Gastrocnemius medialis (tissue), 4 donors: ENCODE measurements at regions not wholly inside any gene's neighbourhood (a gene's known extent, or its start where the extent isn't known, plus 50 kb on each side); places are given as distances from the start of the nearest gene placed in this dataset.

Experiments used
- ATAC-seq, 2 donors: fragments of 150-250 bp; one replicate each; pipeline ENCODE4 v1.9.1; 2016
- DNase-seq, 2 donors: peaks; one replicate each; pipeline ENCODE4 v3.0.0-alpha.2; 2019
- H3K27ac ChIP-seq, 4 donors: fragments of 200-600 bp; sonication (generic); 1 replicate in 1 of 4; 2 replicates in 3 of 4; pipeline ENCODE4 v1.5.1; 2016 to 2018; ENCODE audit warnings: mild to moderate bottlenecking in 2 of 4, moderate library complexity in 1 of 4
- H3K27me3 ChIP-seq, 3 donors: fragments of 200-600 bp; sonication (generic) in 2 of 3; 1 replicate in 1 of 3; 2 replicates in 2 of 3; pipeline versions ENCODE4 v1.5.1 to v1.6.0; 2016 to 2019; ENCODE audit warnings: mild to moderate bottlenecking in 1 of 3, moderate library complexity in 1 of 3
- H3K36me3 ChIP-seq, 2 donors: fragments of 200-600 bp; sonication (generic) in 1 of 2; one replicate each; pipeline ENCODE4 v1.5.1; 2017 to 2018
- H3K4me1 ChIP-seq, 2 donors: fragments of 200-600 bp; sonication (generic) in 1 of 2; one replicate each; pipeline ENCODE4 v1.5.1; 2016 to 2017; ENCODE audit warnings: mild to moderate bottlenecking in 2 of 2
- H3K4me3 ChIP-seq, 4 donors: fragments of 200-600 bp; sonication (generic) in 3 of 4; 1 replicate in 1 of 4; 2 replicates in 3 of 4; pipeline ENCODE4 v1.5.1; 2016 to 2019; ENCODE audit warnings: mild to moderate bottlenecking in 2 of 4
- H3K9me3 ChIP-seq, 3 donors: fragments of 200-600 bp; sonication (generic) in 2 of 3; 1 replicate in 1 of 3; 2 replicates in 2 of 3; pipeline ENCODE4 v1.5.1; 2016 to 2019
- CTCF ChIP-seq, 5 experiments: fragments of 450-650 bp in 3 of 5; fragments of 200-600 bp in 2 of 5; sonication (generic) in 2 of 5; IDR thresholded peaks in 4 of 5; conservative IDR thresholded peaks in 1 of 5; 1 replicate in 4 of 5; 2 replicates in 1 of 5; pipeline ENCODE4 v1.5.1; 2016 to 2019; ENCODE audit warnings: antibody characterized with exemption in 5 of 5, mild to moderate bottlenecking in 3 of 5, moderate library complexity in 3 of 5
- POLR2A ChIP-seq, 2 donors: fragments of 450-650 bp; IDR thresholded peaks; one replicate each; pipeline ENCODE4 v1.6.1; 2017; ENCODE audit warnings: antibody characterized with exemption in 2 of 2, mild to moderate bottlenecking in 2 of 2, moderate library complexity in 2 of 2
- in situ Hi-C, 4 donors: fragments of 200-750 bp; cut with MboI; loops; one replicate each; pipeline versions ENCODE4 v1.15.0 to v1.8.0; 2017; ENCODE audit warnings: low sequenced_read_pairs in 4 of 4
- intact Hi-C: fragments of 100-400 bp; cut with DNase I; formaldehyde crosslinking; loops from one replicate; pipeline ENCODE4 v1.15.1; 2023; ENCODE audit warnings: low total_unique reads

- no peaks in the 10 kb centered on the region for H3K9me3 ChIP-seq
- peaks cover 0 to 20% (median 0%) of the 10 kb centered on the region in 3 donors for H3K27me3 ChIP-seq
- H3K4me3 ChIP-seq, result no peak overlapping the region
- no peak for ATAC-seq
- H3K27ac ChIP-seq, result no peak overlapping the region
- no peak for TF ChIP-seq CTCF (IDR thresholded peaks at IDR 0.05 in 4 of 5, conservative IDR thresholded peaks at IDR 0.05 in 1 of 5)
- no peak for TF ChIP-seq POLR2A (IDR thresholded peaks at IDR 0.05)
- H3K4me1 ChIP-seq, result no peaks in the 10 kb centered on the region
- no peak for DNase-seq
- in situ Hi-C loops (no loop called here), intact Hi-C loops (no loop called here)
- H3K36me3 ChIP-seq, result no peaks in the 10 kb centered on the region
Measured at GRCh38 chr10:125553091-125553490, 129.9 kb downstream of the TEX36 start.

DNA sequence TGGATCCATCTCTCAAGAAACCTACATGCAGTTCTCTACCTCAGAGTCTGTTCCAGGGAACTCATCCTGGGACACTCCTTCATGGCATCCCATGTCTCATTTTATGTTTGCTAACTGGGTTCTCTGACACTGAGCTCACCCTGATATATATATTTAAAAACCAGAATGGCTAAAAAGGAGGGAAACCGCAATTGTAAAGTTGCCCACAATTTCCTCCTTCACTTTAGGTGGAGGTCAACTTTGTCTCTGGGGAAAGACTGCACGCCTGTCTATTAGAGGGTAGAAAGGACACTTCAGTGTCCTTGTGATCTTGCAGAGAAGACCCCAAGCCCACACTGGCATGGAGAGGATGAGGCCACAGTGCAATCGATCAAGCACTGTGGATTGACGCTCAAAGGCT is 131.7 kb downstream of the TEX36 start:
- peaks cover 0 to 18% (median 0%) of the 10 kb centered on the region in 3 donors for H3K27me3 ChIP-seq
- no peak for TF ChIP-seq CTCF (IDR thresholded peaks at IDR 0.05 in 4 of 5, conservative IDR thresholded peaks at IDR 0.05 in 1 of 5)
- TF ChIP-seq POLR2A (IDR thresholded peaks at IDR 0.05), result no peak
- intact Hi-C loops, result no loop called here
- in situ Hi-C loops, result no loop called here
- no peak overlapping the region for H3K4me3 ChIP-seq
- DNase-seq (no peak), ATAC-seq (no peak)
- no peaks in the 10 kb centered on the region for H3K36me3 ChIP-seq
- no peak overlapping the region for H3K27ac ChIP-seq
- H3K9me3 ChIP-seq, result no peaks in the 10 kb centered on the region
- H3K4me1 ChIP-seq, result no peaks in the 10 kb centered on the region

- Histone ChIP-seq H3K4me3 (no peak overlapping the region), H3K9me3 (no peaks in the 10 kb centered on the region), H3K27me3 (peaks cover 0 to 14% (median 0%) of the 10 kb centered on the region in 3 donors), H3K36me3 (no peaks in the 10 kb centered on the region), H3K4me1 (no peaks in the 10 kb centered on the region), H3K27ac (no peak overlapping the region)
- no peak for ATAC-seq
- no peak for DNase-seq
- no peak for TF ChIP-seq POLR2A (IDR thresholded peaks at IDR 0.05)
- no peak for TF ChIP-seq CTCF (IDR thresholded peaks at IDR 0.05 in 4 of 5, conservative IDR thresholded peaks at IDR 0.05 in 1 of 5)
- in situ Hi-C loops, result no loop called here
- intact Hi-C loops, result no loop called here
Measured at GRCh38 chr10:125550362-125550761, 132.6 kb downstream of the TEX36 start.

- Histone ChIP-seq H3K27ac (no peak overlapping the region), H3K4me1 (no peaks in the 10 kb centered on the region), H3K9me3 (no peaks in the 10 kb centered on the region), H3K36me3 (no peaks in the 10 kb centered on the region), H3K4me3 (no peak overlapping the region), H3K27me3 (peaks cover 0 to 14% (median 0%) of the 10 kb centered on the region in 3 donors)
- TF ChIP-seq CTCF (IDR thresholded peaks at IDR 0.05 in 4 of 5, conservative IDR thresholded peaks at IDR 0.05 in 1 of 5) (no peak), POLR2A (IDR thresholded peaks at IDR 0.05) (no peak)
- intact Hi-C loops, result no loop called here
- DNase-seq (no peak), ATAC-seq (no peak)
- in situ Hi-C loops, result no loop called here
Measured at GRCh38 chr10:125549653-125550052, 133.3 kb downstream of the TEX36 start.

DNA sequence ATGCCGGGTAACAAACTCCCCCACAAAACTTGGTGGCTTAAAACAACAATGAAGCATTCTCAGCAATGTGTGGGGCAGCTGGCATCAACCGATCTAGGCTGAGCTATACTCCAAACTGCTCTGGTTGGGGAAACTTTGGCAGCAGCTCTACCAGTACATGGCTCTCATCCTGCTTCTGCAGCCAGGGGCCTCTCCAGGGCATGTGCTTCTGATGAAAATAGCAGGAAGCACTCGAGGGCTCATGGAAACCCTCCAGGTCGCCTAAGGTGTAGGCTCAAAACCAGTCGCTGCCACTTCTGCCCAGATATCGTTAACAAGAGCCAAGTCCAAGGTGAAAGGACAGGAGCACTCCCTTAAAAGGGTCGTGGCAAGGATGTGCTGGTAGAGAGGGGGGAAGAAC is 134.1 kb downstream of the TEX36 start:
- no peak for TF ChIP-seq CTCF (IDR thresholded peaks at IDR 0.05 in 4 of 5, conservative IDR thresholded peaks at IDR 0.05 in 1 of 5)
- TF ChIP-seq POLR2A (IDR thresholded peaks at IDR 0.05), result no peak
- H3K4me3 ChIP-seq, result no peak overlapping the region
- no peaks in the 10 kb centered on the region for H3K36me3 ChIP-seq
- H3K9me3 ChIP-seq, result no peaks in the 10 kb centered on the region
- in situ Hi-C loops (no loop called here), intact Hi-C loops (no loop called here)
- H3K27me3 ChIP-seq, result peaks cover 0 to 14% (median 0%) of the 10 kb centered on the region in 3 donors
- DNase-seq, result no peak
- no peak overlapping the region for H3K27ac ChIP-seq
- no peak for ATAC-seq
- no peaks in the 10 kb centered on the region for H3K4me1 ChIP-seq
